ENCODE measurements at regions not wholly inside any gene's neighbourhood (a gene's known extent, or its start where the extent isn't known, plus 50 kb on each side); places are given as distances from the start of the nearest gene placed in this dataset.

GRCh38 chr3:111470032-111470431 is 72.0 kb upstream of the CD96 start:
- Histone ChIP-seq H3K36me3 (ENCODE audit: control insufficient read depth in 4 of 4, insufficient read depth in 3 of 4, low read depth in 1 of 4, low read length in 3 of 4) (no peaks in the 10 kb centered on the region), H3K27ac (ENCODE audit: low read depth in 1 of 2, low read length in 2 of 2) (no peak overlapping the region), H3K4me1 (ENCODE audit: control insufficient read depth in 4 of 4, insufficient read depth in 4 of 4, low read length in 3 of 4) (no peaks in the 10 kb centered on the region), H3K27me3 (ENCODE audit: control insufficient read depth in 4 of 4, insufficient read depth in 4 of 4, low read length in 3 of 4) (no peaks in the 10 kb centered on the region), H3K4me3 (ENCODE audit: low read depth in 1 of 3, low read length in 3 of 3) (no peak overlapping the region), H3K9me3 (ENCODE audit: control insufficient read depth in 4 of 4, low read length in 3 of 4) (no peaks in the 10 kb centered on the region), H3K9ac (ENCODE audit: low read depth in 1 of 2, low read length in 2 of 2) (no peak overlapping the region)
- 78% methylated on average over 2 of the region's 2 CpGs for WGBS
- TF ChIP-seq RXRA (IDR thresholded peaks at IDR 0.05) (no peak), FOXA2 (IDR thresholded peaks at IDR 0.05) (no peak), YY1 (IDR thresholded peaks at IDR 0.05) (no peak), JUND (IDR thresholded peaks at IDR 0.05) (no peak), EGR1 (IDR thresholded peaks at IDR 0.05; ENCODE audit: low read depth in 2 of 2) (no peak), HNF4A (conservative IDR thresholded peaks at IDR 0.05) (no peak), GABPA (IDR thresholded peaks at IDR 0.05 in 1 of 2, conservative IDR thresholded peaks at IDR 0.05 in 1 of 2) (no peak)
- TF ChIP-seq, protein P1, sequence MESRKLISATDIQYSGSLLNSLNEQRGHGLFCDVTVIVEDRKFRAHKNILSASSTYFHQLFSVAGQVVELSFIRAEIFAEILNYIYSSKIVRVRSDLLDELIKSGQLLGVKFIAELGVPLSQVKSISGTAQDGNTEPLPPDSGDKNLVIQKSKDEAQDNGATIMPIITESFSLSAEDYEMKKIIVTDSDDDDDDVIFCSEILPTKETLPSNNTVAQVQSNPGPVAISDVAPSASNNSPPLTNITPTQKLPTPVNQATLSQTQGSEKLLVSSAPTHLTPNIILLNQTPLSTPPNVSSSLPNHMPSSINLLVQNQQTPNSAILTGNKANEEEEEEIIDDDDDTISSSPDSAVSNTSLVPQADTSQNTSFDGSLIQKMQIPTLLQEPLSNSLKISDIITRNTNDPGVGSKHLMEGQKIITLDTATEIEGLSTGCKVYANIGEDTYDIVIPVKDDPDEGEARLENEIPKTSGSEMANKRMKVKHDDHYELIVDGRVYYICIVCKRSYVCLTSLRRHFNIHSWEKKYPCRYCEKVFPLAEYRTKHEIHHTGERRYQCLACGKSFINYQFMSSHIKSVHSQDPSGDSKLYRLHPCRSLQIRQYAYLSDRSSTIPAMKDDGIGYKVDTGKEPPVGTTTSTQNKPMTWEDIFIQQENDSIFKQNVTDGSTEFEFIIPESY (IDR thresholded peaks at IDR 0.05) = no peak
- DNase-seq (ENCODE audit: low spot score) = no peak

DNA sequence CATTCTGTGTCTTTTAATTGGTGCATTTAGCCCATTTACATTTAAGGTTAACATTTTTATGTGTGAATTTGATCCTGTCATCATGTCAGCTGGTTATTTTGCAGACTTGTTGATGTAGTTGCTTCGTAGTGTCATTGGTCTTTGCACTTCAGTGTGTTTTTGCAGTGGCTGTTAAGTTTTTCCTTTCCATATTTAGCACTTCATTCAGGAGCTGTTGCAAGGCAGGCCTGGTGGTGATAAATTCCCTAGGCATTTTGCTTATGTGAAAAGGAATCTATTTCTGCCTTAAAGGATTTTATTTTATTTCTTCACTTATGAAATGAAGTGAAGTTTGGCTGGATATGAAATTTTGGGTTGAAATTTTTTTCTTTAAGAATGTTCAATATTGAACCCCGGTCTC is 70.2 kb upstream of the CD96 start:
- Histone ChIP-seq H3K4me3 (ENCODE audit: low read depth in 1 of 3, low read length in 3 of 3) (no peak overlapping the region), H3K36me3 (ENCODE audit: control insufficient read depth in 4 of 4, insufficient read depth in 3 of 4, low read depth in 1 of 4, low read length in 3 of 4) (no peaks in the 10 kb centered on the region), H3K4me1 (ENCODE audit: control insufficient read depth in 4 of 4, insufficient read depth in 4 of 4, low read length in 3 of 4) (no peaks in the 10 kb centered on the region), H3K9me3 (ENCODE audit: control insufficient read depth in 4 of 4, low read length in 3 of 4) (no peaks in the 10 kb centered on the region), H3K27me3 (ENCODE audit: control insufficient read depth in 4 of 4, insufficient read depth in 4 of 4, low read length in 3 of 4) (no peaks in the 10 kb centered on the region), H3K9ac (ENCODE audit: low read depth in 1 of 2, low read length in 2 of 2) (no peak overlapping the region), H3K27ac (ENCODE audit: low read depth in 1 of 2, low read length in 2 of 2) (no peak overlapping the region)
- TF ChIP-seq SP1 (IDR thresholded peaks at IDR 0.05) (no peak), FOXA1 (IDR thresholded peaks at IDR 0.05) (no peak), RXRA (IDR thresholded peaks at IDR 0.05) (no peak), FOXA2 (IDR thresholded peaks at IDR 0.05) (no peak), NR2F2 (IDR thresholded peaks at IDR 0.05) (no peak), HNF4G (IDR thresholded peaks at IDR 0.05) (no peak), MAX (IDR thresholded peaks at IDR 0.05) (no peak), EGR1 (IDR thresholded peaks at IDR 0.05; ENCODE audit: low read depth in 2 of 2) (no peak), JUND (IDR thresholded peaks at IDR 0.05) (no peak), RAD21 (IDR thresholded peaks at IDR 0.05) (no peak), TAF1 (conservative IDR thresholded peaks at IDR 0.05) (no peak), YY1 (IDR thresholded peaks at IDR 0.05) (no peak), HNF4A (conservative IDR thresholded peaks at IDR 0.05) (no peak)
- TF ChIP-seq, protein P2, sequence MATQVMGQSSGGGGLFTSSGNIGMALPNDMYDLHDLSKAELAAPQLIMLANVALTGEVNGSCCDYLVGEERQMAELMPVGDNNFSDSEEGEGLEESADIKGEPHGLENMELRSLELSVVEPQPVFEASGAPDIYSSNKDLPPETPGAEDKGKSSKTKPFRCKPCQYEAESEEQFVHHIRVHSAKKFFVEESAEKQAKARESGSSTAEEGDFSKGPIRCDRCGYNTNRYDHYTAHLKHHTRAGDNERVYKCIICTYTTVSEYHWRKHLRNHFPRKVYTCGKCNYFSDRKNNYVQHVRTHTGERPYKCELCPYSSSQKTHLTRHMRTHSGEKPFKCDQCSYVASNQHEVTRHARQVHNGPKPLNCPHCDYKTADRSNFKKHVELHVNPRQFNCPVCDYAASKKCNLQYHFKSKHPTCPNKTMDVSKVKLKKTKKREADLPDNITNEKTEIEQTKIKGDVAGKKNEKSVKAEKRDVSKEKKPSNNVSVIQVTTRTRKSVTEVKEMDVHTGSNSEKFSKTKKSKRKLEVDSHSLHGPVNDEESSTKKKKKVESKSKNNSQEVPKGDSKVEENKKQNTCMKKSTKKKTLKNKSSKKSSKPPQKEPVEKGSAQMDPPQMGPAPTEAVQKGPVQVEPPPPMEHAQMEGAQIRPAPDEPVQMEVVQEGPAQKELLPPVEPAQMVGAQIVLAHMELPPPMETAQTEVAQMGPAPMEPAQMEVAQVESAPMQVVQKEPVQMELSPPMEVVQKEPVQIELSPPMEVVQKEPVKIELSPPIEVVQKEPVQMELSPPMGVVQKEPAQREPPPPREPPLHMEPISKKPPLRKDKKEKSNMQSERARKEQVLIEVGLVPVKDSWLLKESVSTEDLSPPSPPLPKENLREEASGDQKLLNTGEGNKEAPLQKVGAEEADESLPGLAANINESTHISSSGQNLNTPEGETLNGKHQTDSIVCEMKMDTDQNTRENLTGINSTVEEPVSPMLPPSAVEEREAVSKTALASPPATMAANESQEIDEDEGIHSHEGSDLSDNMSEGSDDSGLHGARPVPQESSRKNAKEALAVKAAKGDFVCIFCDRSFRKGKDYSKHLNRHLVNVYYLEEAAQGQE (IDR thresholded peaks at IDR 0.05) = no peak
- TF ChIP-seq, protein P3, sequence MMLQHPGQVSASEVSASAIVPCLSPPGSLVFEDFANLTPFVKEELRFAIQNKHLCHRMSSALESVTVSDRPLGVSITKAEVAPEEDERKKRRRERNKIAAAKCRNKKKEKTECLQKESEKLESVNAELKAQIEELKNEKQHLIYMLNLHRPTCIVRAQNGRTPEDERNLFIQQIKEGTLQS (IDR thresholded peaks at IDR 0.05) = no peak
- TF ChIP-seq, protein P1 (IDR thresholded peaks at IDR 0.05) = no peak
- WGBS = 93% methylated on average over 2 of the region's 2 CpGs
- DNase-seq (ENCODE audit: low spot score) = no peak
